Right lobe of liver (tissue), 4 donors: ENCODE measurements at regions not wholly inside any gene's neighbourhood (a gene's known extent, or its start where the extent isn't known, plus 50 kb on each side); places are given as distances from the start of the nearest gene placed in this dataset.

ENCODE experiments used
- POLR2A ChIP-seq: fragments of 450-650 bp; IDR thresholded peaks from one replicate; pipeline ENCODE4 v1.6.1; 2017; ENCODE audit warnings: antibody characterized with exemption, mild to moderate bottlenecking
- TF ChIP-seq, protein P1 (sequence below), 4 donors: fragments of 200-600 bp in 3 of 4; fragments of 450-650 bp in 1 of 4; IDR thresholded peaks; one replicate each; pipeline versions ENCODE4 v1.5.1 to v1.8.0; 2016 to 2022; ENCODE audit warnings: antibody characterized with exemption in 4 of 4, mild to moderate bottlenecking in 2 of 4
- donor health status: DM: no; HTN: no; CAD: no.
- donor health status: DM: no; HTN: no; CAD: no.
- donor health status: DM: no; HTN: yes; CAD: no.

DNA sequence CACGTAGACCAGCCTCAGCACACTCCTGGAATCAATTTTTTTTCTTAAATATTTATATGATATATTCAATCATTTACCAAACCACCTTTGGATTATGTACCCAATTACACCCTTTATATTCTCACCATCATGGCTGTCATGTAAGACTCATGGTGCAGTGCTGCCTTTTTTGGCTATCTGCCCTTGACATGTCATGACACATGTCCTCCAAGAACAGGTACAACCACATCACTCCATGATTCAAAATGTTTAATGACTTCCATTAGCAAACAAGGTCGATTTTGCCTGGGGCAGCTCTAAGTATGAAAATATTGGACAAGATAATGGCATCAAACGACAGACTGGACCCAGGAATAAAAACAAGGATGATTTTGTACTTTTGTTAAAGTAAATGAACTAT, 861.1 kb upstream of the ADAMTS5 start:
- TF ChIP-seq, protein P1, sequence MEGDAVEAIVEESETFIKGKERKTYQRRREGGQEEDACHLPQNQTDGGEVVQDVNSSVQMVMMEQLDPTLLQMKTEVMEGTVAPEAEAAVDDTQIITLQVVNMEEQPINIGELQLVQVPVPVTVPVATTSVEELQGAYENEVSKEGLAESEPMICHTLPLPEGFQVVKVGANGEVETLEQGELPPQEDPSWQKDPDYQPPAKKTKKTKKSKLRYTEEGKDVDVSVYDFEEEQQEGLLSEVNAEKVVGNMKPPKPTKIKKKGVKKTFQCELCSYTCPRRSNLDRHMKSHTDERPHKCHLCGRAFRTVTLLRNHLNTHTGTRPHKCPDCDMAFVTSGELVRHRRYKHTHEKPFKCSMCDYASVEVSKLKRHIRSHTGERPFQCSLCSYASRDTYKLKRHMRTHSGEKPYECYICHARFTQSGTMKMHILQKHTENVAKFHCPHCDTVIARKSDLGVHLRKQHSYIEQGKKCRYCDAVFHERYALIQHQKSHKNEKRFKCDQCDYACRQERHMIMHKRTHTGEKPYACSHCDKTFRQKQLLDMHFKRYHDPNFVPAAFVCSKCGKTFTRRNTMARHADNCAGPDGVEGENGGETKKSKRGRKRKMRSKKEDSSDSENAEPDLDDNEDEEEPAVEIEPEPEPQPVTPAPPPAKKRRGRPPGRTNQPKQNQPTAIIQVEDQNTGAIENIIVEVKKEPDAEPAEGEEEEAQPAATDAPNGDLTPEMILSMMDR (IDR thresholded peaks at IDR 0.05), result no peak
- no peak for TF ChIP-seq POLR2A
